GM10266 (cell line): ENCODE measurements at regions not wholly inside any gene's neighbourhood (a gene's known extent, or its start where the extent isn't known, plus 50 kb on each side); places are given as distances from the start of the nearest gene placed in this dataset.

Experiments
- DNase-seq: peaks from one replicate; pipeline ENCODE4 v3.0.0; 2012; ENCODE audit errors: extremely low spot score
- CTCF ChIP-seq: IDR thresholded peaks from 2 replicates; pipeline ENCODE4 v1.5.1; 2012; ENCODE audit warnings: mild to moderate bottlenecking, low read depth; ENCODE audit not compliant: control insufficient read depth, insufficient read depth; ENCODE audit errors: missing control alignments

GRCh38 chr11:116614306-116615210, 158.2 kb downstream of the BUD13 start:
- no peak for TF ChIP-seq CTCF
- DNase-seq, result no peak

- DNase-seq, result no peak
- no peak for TF ChIP-seq CTCF
Observed at GRCh38 chr11:116613206-116613875, 159.4 kb downstream of the BUD13 start.

DNA sequence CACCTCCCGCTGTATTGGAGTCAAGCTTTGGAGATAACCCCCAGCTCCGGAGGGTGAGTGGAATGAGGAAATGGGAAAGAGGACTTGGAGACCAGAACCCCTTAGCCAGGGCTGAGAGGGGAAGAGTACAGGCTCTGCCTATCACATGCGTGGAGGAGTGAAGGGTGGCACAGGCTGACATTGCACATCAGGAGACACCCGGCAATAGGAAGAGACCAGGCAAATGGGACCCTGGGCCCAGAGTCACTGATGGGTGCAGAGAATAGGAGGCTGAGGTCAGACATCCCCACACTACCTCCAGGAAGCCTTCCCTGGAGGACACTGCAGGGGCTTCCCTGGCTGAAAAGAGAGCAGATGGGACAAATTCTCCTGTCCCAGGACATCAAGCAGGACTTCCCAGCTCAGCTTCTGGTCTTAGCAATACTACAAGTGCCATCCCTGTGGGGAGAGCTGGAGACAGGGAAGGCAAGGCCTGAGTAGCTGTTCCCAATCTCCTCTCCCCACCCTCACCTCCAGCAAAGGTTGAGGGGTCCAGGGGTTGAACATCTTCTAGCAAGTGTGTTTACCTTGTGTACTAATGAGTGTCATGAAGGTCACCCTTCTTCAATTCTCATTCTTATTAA, 160.7 kb downstream of the BUD13 start:
- no peak for TF ChIP-seq CTCF
- no peak for DNase-seq

GRCh38 chr11:116610190-116610589, 162.6 kb downstream of the BUD13 start:
- no peak for TF ChIP-seq CTCF
- DNase-seq, result no peak

- DNase-seq, result no peak
- TF ChIP-seq CTCF, result no peak
Observed at GRCh38 chr11:116607027-116607426, 165.8 kb downstream of the BUD13 start.

DNA sequence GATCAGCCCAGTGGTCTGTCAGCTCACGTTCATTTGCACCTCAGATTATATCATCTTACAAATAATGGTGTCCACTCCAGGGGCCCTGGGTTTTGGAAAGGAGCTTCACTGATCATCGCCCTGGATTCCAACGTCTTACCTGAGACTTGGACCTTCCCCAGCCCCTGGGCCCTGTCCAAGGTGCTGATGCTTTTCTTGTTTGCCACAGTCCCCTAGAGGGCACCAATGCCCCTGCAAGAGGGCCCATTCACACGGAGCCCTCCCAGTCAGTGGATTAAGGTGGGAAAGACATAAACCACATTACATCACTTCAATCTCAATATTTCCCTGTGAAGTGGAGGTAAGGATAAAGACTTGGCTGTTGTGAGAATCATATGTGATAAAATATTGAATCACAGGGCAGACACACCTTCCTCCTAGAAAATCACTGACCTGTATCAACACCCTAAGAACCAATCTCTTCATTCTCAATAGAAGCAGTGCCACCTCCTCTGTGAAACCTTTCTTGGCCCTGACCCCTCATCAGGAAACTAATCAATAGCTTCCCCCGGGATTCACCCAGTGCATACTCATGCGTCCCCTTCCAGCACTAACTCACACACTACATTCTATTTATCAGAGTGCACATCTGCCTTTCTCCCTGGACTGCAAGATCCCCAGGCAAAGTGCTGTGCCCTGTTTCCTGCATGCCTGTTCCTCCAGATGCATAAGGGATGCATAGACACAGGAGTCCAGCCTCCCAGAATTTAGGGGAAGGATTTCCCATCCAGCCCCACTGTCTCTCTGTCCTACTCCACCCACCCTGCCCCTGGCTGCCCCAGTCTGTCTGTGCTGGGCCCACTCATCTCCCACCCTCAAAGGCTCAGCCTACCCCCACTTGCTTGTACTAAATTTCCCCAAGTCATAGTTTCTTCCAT, 167.0 kb downstream of the BUD13 start:
- DNase-seq, result peak; percentile 43
- peak; percentile 39 for TF ChIP-seq CTCF
